HG02588 (cell line): ENCODE measurements at regions not wholly inside any gene's neighbourhood (a gene's known extent, or its start where the extent isn't known, plus 50 kb on each side); places are given as distances from the start of the nearest gene placed in this dataset.
"Not testable (repeated sequence)": the region's sequence is repeated elsewhere in the genome, so short reads cannot be mapped to it uniquely, and the experiment has no call there.

Source experiments
- ATAC-seq: cut with Tn5 transposase; IDR thresholded peaks from one replicate; pipeline ENCODE4 v1.9.1; 2021; ENCODE audit warnings: mild to moderate bottlenecking, moderate library complexity; ENCODE audit not compliant: unreplicated experiment

GRCh38 chr17:77332034-77332971, 191.5 kb downstream of the SEC14L1 start:
- no peak for ATAC-seq

DNA sequence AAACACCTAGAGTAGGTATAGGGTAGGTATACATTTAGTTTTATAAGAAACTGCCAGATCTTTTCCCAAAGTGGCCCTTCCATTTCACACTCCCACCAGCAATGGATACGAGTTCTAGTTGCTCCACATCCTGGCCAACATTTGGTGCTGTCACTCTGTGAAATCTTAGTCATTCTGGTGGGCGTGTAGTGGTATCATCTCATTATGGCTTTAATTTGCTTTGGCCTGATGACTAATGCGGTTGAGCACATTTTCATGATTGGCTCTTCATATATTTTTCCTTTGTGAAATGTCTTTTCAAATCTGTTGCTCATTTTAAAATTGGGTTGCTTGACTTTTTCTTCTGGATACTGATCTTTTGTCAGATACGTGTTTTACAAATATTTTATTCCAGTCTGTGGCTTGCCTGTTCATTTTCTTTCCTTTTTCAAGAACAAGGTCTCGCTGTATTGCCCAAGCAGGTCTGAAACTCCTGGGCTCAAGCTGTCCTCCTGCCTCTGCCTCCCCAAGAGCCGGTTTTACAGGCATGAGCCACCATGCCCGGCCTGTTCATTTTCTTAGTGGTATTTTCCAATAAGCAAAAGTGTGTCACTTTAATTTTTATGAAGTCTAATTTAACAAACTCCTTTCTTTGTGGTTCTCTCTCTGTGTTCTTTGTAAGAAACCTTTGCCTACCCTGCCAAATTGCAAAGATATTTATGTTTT, 192.4 kb downstream of the SEC14L1 start:
- no peak for ATAC-seq

DNA sequence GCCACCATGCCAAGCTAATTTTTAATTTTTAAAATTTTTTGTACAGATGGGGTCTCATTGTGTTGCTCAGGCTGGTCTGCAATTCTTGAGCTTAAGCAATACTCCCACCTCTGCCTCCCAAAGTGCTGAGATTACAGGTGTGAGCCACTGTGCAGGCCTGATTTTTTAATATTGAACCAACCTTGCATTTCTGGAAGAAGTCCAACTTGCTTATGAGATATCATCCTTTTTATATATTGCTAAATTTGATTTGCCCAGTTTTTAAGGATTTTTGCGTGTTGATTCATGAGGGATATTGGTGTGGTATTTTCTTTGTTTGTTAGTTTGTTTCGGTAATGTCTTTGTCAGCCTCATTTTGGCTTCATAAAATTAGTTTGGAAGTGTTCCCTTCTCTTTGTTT, 196.4 kb downstream of the SEC14L1 start:
- ATAC-seq: no peak

GRCh38 chr17:77341069-77341541, 200.3 kb downstream of the SEC14L1 start:
- no peak for ATAC-seq

DNA sequence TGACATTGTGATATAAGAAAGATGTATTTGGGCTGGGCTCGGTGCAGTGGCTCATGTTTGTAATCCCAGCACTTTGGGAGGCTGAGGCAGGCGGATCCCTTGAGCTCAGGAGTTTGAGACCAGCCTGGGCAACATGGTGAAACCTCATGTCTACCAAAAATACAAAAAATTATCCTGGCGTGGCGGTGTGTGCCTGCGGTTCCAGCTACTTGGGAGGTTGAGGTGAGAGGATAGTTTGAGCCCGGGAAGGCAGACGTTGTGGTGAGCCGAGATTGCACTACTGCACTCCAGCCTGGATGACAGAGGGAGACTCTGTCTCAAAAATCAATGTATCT, 201.9 kb downstream of the SEC14L1 start:
- ATAC-seq: not testable (repeated sequence)

- no peak for ATAC-seq
Measured at GRCh38 chr17:77343031-77343800, 202.4 kb downstream of the SEC14L1 start.

- ATAC-seq: no peak
Measured at GRCh38 chr17:77344038-77344437, 203.3 kb downstream of the SEC14L1 start.

DNA sequence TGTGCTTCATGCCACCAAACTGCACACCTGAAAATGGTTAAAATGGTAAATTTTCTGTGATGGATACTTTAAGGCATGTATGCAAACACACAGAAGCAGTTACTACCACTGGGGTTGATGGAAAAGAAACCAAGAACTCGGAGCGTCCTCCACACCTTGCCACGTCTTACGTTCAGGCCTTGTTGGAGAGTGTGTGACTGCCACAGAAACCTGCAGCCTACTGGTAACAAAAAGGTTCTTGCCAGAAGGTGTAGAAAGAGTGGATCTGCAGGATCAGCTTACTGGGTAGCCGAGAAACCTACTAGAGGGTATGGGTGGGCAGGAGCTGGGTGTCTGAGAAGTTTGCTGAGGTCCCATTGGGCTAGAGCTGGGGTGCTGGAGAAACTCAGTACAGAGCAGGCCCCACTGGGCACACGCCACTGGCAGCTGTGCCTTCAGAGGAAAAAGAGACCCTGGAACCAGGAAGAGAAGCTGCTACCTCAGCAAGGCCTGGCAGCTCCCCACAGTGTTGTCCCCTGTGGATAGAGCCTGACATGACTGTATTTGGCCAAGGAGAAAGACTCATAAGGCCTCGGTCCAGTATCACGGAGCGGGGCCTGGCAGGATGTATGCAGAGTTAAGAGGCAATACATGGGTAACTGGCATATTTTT, 204.6 kb downstream of the SEC14L1 start:
- ATAC-seq: no peak

- ATAC-seq: no peak
Measured at GRCh38 chr17:77346765-77347164, 206.0 kb downstream of the SEC14L1 start.

DNA sequence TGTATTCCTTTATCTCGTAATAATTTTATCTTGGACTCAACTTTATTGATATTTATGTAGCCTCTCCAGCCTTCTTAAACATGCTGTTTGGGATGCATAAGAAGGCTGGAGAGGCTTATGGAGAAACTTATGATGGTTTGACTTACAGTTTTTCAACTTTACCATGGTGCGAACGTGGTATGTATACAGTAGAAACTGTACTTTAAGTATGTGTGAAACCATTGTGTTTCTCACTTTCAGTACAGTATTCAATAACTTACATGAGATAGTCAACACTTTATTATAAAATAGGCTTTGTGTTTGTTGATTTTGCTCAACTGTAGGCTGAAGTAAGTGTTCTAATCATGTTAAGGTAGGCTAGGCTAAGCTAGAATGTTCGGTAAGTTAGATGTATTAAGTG, 206.8 kb downstream of the SEC14L1 start:
- no peak for ATAC-seq

GRCh38 chr17:77349976-77350830, 209.4 kb downstream of the SEC14L1 start:
- no peak for ATAC-seq

- no peak for ATAC-seq
Measured at GRCh38 chr17:77352441-77352840, 211.7 kb downstream of the SEC14L1 start.

GRCh38 chr17:77352996-77353395, 212.2 kb downstream of the SEC14L1 start:
- ATAC-seq: no peak

GRCh38 chr17:77353684-77354419, 213.1 kb downstream of the SEC14L1 start:
- no peak for ATAC-seq

DNA sequence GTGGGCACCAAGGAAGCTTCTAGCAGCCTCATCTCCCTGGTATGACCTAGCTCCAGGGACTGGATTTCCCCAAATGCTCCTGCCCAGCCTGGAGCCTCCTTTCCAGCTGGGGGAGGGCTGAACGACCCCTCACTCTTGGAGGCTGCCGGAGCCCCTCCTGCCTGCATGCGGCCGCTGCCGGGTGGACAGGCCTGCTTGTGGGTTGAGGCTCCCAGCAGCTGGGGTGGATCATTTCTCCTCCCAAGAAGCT, 213.6 kb downstream of the SEC14L1 start:
- ATAC-seq: no peak

GRCh38 chr17:77354670-77355455, 214.1 kb downstream of the SEC14L1 start:
- no peak for ATAC-seq

- ATAC-seq: no peak
Measured at GRCh38 chr17:77356109-77356689, 215.4 kb downstream of the SEC14L1 start.

- ATAC-seq: no peak
Measured at GRCh38 chr17:77356690-77357201, 216.0 kb downstream of the SEC14L1 start.
